Ecto neural progenitor cell (in vitro differentiated cells): ENCODE measurements at regions not wholly inside any gene's neighbourhood (a gene's known extent, or its start where the extent isn't known, plus 50 kb on each side); places are given as distances from the start of the nearest gene placed in this dataset.

ENCODE experiments used
- DNase-seq: peaks from one replicate; pipeline ENCODE4 v3.0.0-alpha.2; 2018; ENCODE audit warnings: low spot score

- peak; percentile 96 for DNase-seq
Observed at GRCh38 chr20:56925082-56925830, 296.1 kb downstream of the TFAP2C start.

GRCh38 chr20:56925831-56926170 is 296.7 kb downstream of the TFAP2C start:
- no peak for DNase-seq

GRCh38 chr20:56926501-56926900 is 297.4 kb downstream of the TFAP2C start:
- DNase-seq: no peak

GRCh38 chr20:56927127-56927526 is 298.0 kb downstream of the TFAP2C start:
- no peak for DNase-seq

- DNase-seq: no peak
Observed at GRCh38 chr20:56928007-56928406, 298.9 kb downstream of the TFAP2C start.

GRCh38 chr20:56929606-56930005 is 300.5 kb downstream of the TFAP2C start:
- no peak for DNase-seq

GRCh38 chr20:56930876-56931275 is 301.8 kb downstream of the TFAP2C start:
- no peak for DNase-seq

- no peak for DNase-seq
Observed at GRCh38 chr20:56932575-56933330, 303.6 kb downstream of the TFAP2C start.

GRCh38 chr20:56933331-56933698 is 304.2 kb downstream of the TFAP2C start:
- no peak for DNase-seq

- no peak for DNase-seq
Observed at GRCh38 chr20:56934888-56935287, 305.8 kb downstream of the TFAP2C start.

- no peak for DNase-seq
Observed at GRCh38 chr20:56940466-56940865, 311.4 kb downstream of the TFAP2C start.

- no peak for DNase-seq
Observed at GRCh38 chr20:56941101-56941686, 312.1 kb downstream of the TFAP2C start.

GRCh38 chr20:56943946-56944945 is 315.1 kb downstream of the TFAP2C start:
- DNase-seq: no peak

- no peak for DNase-seq
Observed at GRCh38 chr20:56945057-56945456, 316.0 kb downstream of the TFAP2C start.

GRCh38 chr20:56945901-56946300 is 316.8 kb downstream of the TFAP2C start:
- DNase-seq: no peak

GRCh38 chr20:56949318-56949717 is 317.1 kb downstream of the BMP7 start:
- DNase-seq: no peak

- no peak for DNase-seq
Observed at GRCh38 chr20:56952258-56953047, 314.0 kb downstream of the BMP7 start.

- no peak for DNase-seq
Observed at GRCh38 chr20:56953048-56953586, 313.3 kb downstream of the BMP7 start.

GRCh38 chr20:56954797-56955196 is 311.6 kb downstream of the BMP7 start:
- DNase-seq: no peak

GRCh38 chr20:56955680-56956079 is 310.8 kb downstream of the BMP7 start:
- no peak for DNase-seq

- DNase-seq: no peak
Observed at GRCh38 chr20:56956534-56956933, 309.9 kb downstream of the BMP7 start.
